ENCODE measurements at regions not wholly inside any gene's neighbourhood (a gene's known extent, or its start where the extent isn't known, plus 50 kb on each side); places are given as distances from the start of the nearest gene placed in this dataset.
A peak's percentile ranks its signal among the peaks of the same experiment; 100 is the strongest.

- 71 to 100% (median 100%) methylated on average over 1 of the region's 1 CpG; no CpG with 5 or more reads in 3 of the 10 experiments for WGBS, 10 experiments
- in situ Hi-C loops (cut with MboI; ENCODE audit: low pct_unique_long_range_greater_than_20kb in 2 of 9, low sequenced_read_pairs in 9 of 9, unreplicated experiment in 9 of 9) = no loop called here
- Histone ChIP-seq H3K4me1 (replicated peaks in 1 of 2) (peaks cover 3 to 17% of the 10 kb centered on the region in 2 donors), H3K27ac (no peak overlapping the region), H3K4me3 (no peak overlapping the region)
- no peak for ATAC-seq (replicated peaks in 6 of 8)
Measured at GRCh38 chr11:33500332-33500731, 200.3 kb downstream of the C11orf91 start.

GRCh38 chr11:33492596-33492995 is 208.0 kb downstream of the C11orf91 start:
- H3K4me3 ChIP-seq = no peak overlapping the region
- in situ Hi-C loops (cut with MboI; ENCODE audit: low pct_unique_long_range_greater_than_20kb in 2 of 9, low sequenced_read_pairs in 9 of 9, unreplicated experiment in 9 of 9) = no loop called here
- ATAC-seq (replicated peaks in 6 of 8) = peak in 6 of 8 experiments; percentile 59 to 95 (median 82)
- WGBS, 10 experiments = 25 to 100% (median 64%) methylated on average over 1 to 5 of the region's 6 CpGs; no CpG with 5 or more reads in 1 of the 10 experiments
- no peak overlapping the region for H3K27ac ChIP-seq
- H3K4me1 ChIP-seq (replicated peaks in 1 of 2) = peaks cover 19 to 36% of the 10 kb centered on the region in 2 donors

- whole genome bisulfite sequencing, 10 experiments = 0 to 86% (median 45%) methylated on average over 1 to 3 of the region's 3 CpGs; no CpG with 5 or more reads in 2 of the 10 experiments
- Histone ChIP-seq H3K27ac (no peak overlapping the region), H3K4me3 (no peak overlapping the region), H3K4me1 (replicated peaks in 1 of 2) (peaks cover 19 to 36% of the 10 kb centered on the region in 2 donors)
- peak in 1 of 8 experiments; percentile 17 for ATAC-seq (replicated peaks in 6 of 8)
- in situ Hi-C loops (cut with MboI; ENCODE audit: low pct_unique_long_range_greater_than_20kb in 2 of 9, low sequenced_read_pairs in 9 of 9, unreplicated experiment in 9 of 9) = no loop called here
Measured at GRCh38 chr11:33490842-33491370, 209.7 kb downstream of the C11orf91 start.

- WGBS, 10 experiments = 0 to 100% (median 80%) methylated on average over 1 to 2 of the region's 3 CpGs; no CpG with 5 or more reads in 3 of the 10 experiments
- H3K27ac ChIP-seq = no peak overlapping the region
- peak in 1 of 8 experiments; percentile 54 for ATAC-seq (replicated peaks in 6 of 8)
- peaks cover 19 to 34% of the 10 kb centered on the region in 2 donors for H3K4me1 ChIP-seq (replicated peaks in 1 of 2)
- H3K4me3 ChIP-seq = no peak overlapping the region
- in situ Hi-C loops (cut with MboI; ENCODE audit: low pct_unique_long_range_greater_than_20kb in 2 of 9, low sequenced_read_pairs in 9 of 9, unreplicated experiment in 9 of 9) = no loop called here
Measured at GRCh38 chr11:33488971-33489370, 211.7 kb downstream of the C11orf91 start.

GRCh38 chr11:33480626-33481025 is 220.0 kb downstream of the C11orf91 start:
- H3K4me1 ChIP-seq (replicated peaks in 1 of 2) = peaks cover 26 to 55% of the 10 kb centered on the region in 2 donors
- no peak for ATAC-seq (replicated peaks in 6 of 8)
- no peak overlapping the region for H3K27ac ChIP-seq
- no peak overlapping the region for H3K4me3 ChIP-seq
- WGBS, 10 experiments = 33 to 100% (median 93%) methylated on average over 1 to 2 of the region's 3 CpGs; no CpG with 5 or more reads in 2 of the 10 experiments
- in situ Hi-C loops (cut with MboI; ENCODE audit: low pct_unique_long_range_greater_than_20kb in 2 of 9, low sequenced_read_pairs in 9 of 9, unreplicated experiment in 9 of 9) = no loop called here

- H3K4me3 ChIP-seq = no peak overlapping the region
- H3K27ac ChIP-seq = peak overlapping the region in 1 of 2 donors; percentile 60
- 63 to 100% (median 90%) methylated on average over 1 to 3 of the region's 3 CpGs for WGBS, 10 experiments
- ATAC-seq (replicated peaks in 6 of 8) = no peak
- in situ Hi-C loops (cut with MboI; ENCODE audit: low pct_unique_long_range_greater_than_20kb in 2 of 9, low sequenced_read_pairs in 9 of 9, unreplicated experiment in 9 of 9) = no loop called here
- H3K4me1 ChIP-seq (replicated peaks in 1 of 2) = peaks cover 32 to 68% of the 10 kb centered on the region in 2 donors
Measured at GRCh38 chr11:33479231-33479630, 221.4 kb downstream of the C11orf91 start.

GRCh38 chr11:33478111-33478573 is 221.0 kb downstream of the HIPK3 start:
- peak; percentile 54 to 94 (median 76) for ATAC-seq (replicated peaks in 6 of 8)
- WGBS, 10 experiments = 5 to 80% (median 35%) methylated on average over 1 to 6 of the region's 7 CpGs; no CpG with 5 or more reads in 3 of the 10 experiments
- Histone ChIP-seq H3K4me3 (peak overlapping the region in 1 of 5 donors; percentile 5), H3K4me1 (replicated peaks in 1 of 2) (peaks cover 32 to 76% of the 10 kb centered on the region in 2 donors), H3K27ac (peak overlapping the region in 1 of 2 donors; percentile 60)
- in situ Hi-C loops (cut with MboI; ENCODE audit: low pct_unique_long_range_greater_than_20kb in 2 of 9, low sequenced_read_pairs in 9 of 9, unreplicated experiment in 9 of 9) = no loop called here

- Histone ChIP-seq H3K4me3 (no peak overlapping the region), H3K27ac (peak overlapping the region in 1 of 2 donors; percentile 60), H3K4me1 (replicated peaks in 1 of 2) (peaks cover 32 to 74% of the 10 kb centered on the region in 2 donors)
- peak in 4 of 8 experiments; percentile 20 to 65 (median 32) for ATAC-seq (replicated peaks in 6 of 8)
- in situ Hi-C loops (cut with MboI; ENCODE audit: low pct_unique_long_range_greater_than_20kb in 2 of 9, low sequenced_read_pairs in 9 of 9, unreplicated experiment in 9 of 9) = no loop called here
- WGBS, 10 experiments = 20 to 86% (median 55%) methylated on average over 1 to 6 of the region's 6 CpGs; no CpG with 5 or more reads in 6 of the 10 experiments
Measured at GRCh38 chr11:33476945-33477606, 219.9 kb downstream of the HIPK3 start.

GRCh38 chr11:33475993-33476392 is 218.8 kb downstream of the HIPK3 start:
- ATAC-seq (replicated peaks in 6 of 8) = peak in 6 of 8 experiments; percentile 31 to 84 (median 62)
- in situ Hi-C loops (cut with MboI; ENCODE audit: low pct_unique_long_range_greater_than_20kb in 2 of 9, low sequenced_read_pairs in 9 of 9, unreplicated experiment in 9 of 9) = no loop called here
- Histone ChIP-seq H3K4me1 (replicated peaks in 1 of 2) (peaks cover 32 to 69% of the 10 kb centered on the region in 2 donors), H3K27ac (no peak overlapping the region), H3K4me3 (no peak overlapping the region)
- WGBS, 10 experiments = 10 to 60% (median 37%) methylated on average over 1 to 5 of the region's 5 CpGs; no CpG with 5 or more reads in 3 of the 10 experiments

GRCh38 chr11:33474866-33475265 is 217.7 kb downstream of the HIPK3 start:
- H3K4me3 ChIP-seq = no peak overlapping the region

GRCh38 chr11:33471541-33471940 is 214.4 kb downstream of the HIPK3 start:
- in situ Hi-C loops (cut with MboI; ENCODE audit: low pct_unique_long_range_greater_than_20kb in 2 of 9, low sequenced_read_pairs in 9 of 9, unreplicated experiment in 9 of 9) = no loop called here
- 0 to 100% (median 75%) methylated on average over 1 of the region's 1 CpG; no CpG with 5 or more reads in 5 of the 10 experiments for WGBS, 10 experiments
- no peak overlapping the region for H3K27ac ChIP-seq
- H3K4me1 ChIP-seq (replicated peaks in 1 of 2) = peaks cover 13 to 31% of the 10 kb centered on the region in 2 donors
- no peak for ATAC-seq (replicated peaks in 6 of 8)
- H3K4me3 ChIP-seq = no peak overlapping the region

More at GRCh38 chr11:33474866-33475265, 217.7 kb downstream of the HIPK3 start:
- no peak for ATAC-seq (replicated peaks in 6 of 8)
- Histone ChIP-seq H3K27ac (no peak overlapping the region), H3K4me1 (replicated peaks in 1 of 2) (peaks cover 32 to 64% of the 10 kb centered on the region in 2 donors)
- 8 to 100% (median 75%) methylated on average over 1 to 4 of the region's 4 CpGs; no CpG with 5 or more reads in 2 of the 10 experiments for WGBS, 10 experiments
- in situ Hi-C loops (cut with MboI; ENCODE audit: low pct_unique_long_range_greater_than_20kb in 2 of 9, low sequenced_read_pairs in 9 of 9, unreplicated experiment in 9 of 9) = no loop called here

- no peak overlapping the region for H3K27ac ChIP-seq
- no peak overlapping the region for H3K4me3 ChIP-seq
- no peaks in the 10 kb centered on the region for H3K4me1 ChIP-seq (replicated peaks in 1 of 2)
- no peak for ATAC-seq (replicated peaks in 6 of 8)
- WGBS, 10 experiments = 57 to 93% (median 84%) methylated on average over 1 to 4 of the region's 4 CpGs
- in situ Hi-C loops (cut with MboI; ENCODE audit: low pct_unique_long_range_greater_than_20kb in 2 of 9, low sequenced_read_pairs in 9 of 9, unreplicated experiment in 9 of 9) = no loop called here
Measured at GRCh38 chr11:33467966-33468365, 210.8 kb downstream of the HIPK3 start.

- H3K27ac ChIP-seq = no peak overlapping the region
- H3K4me3 ChIP-seq = no peak overlapping the region
- ATAC-seq (replicated peaks in 6 of 8) = no peak
- in situ Hi-C loops (cut with MboI; ENCODE audit: low pct_unique_long_range_greater_than_20kb in 2 of 9, low sequenced_read_pairs in 9 of 9, unreplicated experiment in 9 of 9) = no loop called here
- H3K4me1 ChIP-seq (replicated peaks in 1 of 2) = peaks cover 0 to 15% of the 10 kb centered on the region in 2 donors
- 23 to 100% (median 67%) methylated on average over 1 to 4 of the region's 4 CpGs for WGBS, 10 experiments
Measured at GRCh38 chr11:33463059-33463458, 205.9 kb downstream of the HIPK3 start.
